Suprapubic skin (tissue), 4 donors: ENCODE measurements at regions not wholly inside any gene's neighbourhood (a gene's known extent, or its start where the extent isn't known, plus 50 kb on each side); places are given as distances from the start of the nearest gene placed in this dataset.

Experiments
- DNase-seq, 2 donors: peaks; one replicate each; pipeline ENCODE4 v3.0.0-alpha.2; 2019; ENCODE audit warnings: low spot score in 2 of 2
- H3K27ac ChIP-seq: fragments of 200-600 bp; sonication (generic); one replicate; pipeline ENCODE4 v1.5.1; 2019
- H3K27me3 ChIP-seq: fragments of 200-600 bp; sonication (generic); one replicate; pipeline ENCODE4 v1.5.1; 2019
- H3K36me3 ChIP-seq: fragments of 200-600 bp; sonication (generic); one replicate; pipeline ENCODE4 v1.5.1; 2019
- H3K4me1 ChIP-seq: fragments of 200-600 bp; sonication (generic); one replicate; pipeline ENCODE4 v1.5.1; 2019
- H3K4me3 ChIP-seq: fragments of 200-600 bp; sonication (generic); one replicate; pipeline ENCODE4 v1.5.1; 2019; ENCODE audit warnings: mild to moderate bottlenecking
- H3K9me3 ChIP-seq: fragments of 200-600 bp; sonication (generic); one replicate; pipeline ENCODE4 v1.5.1; 2019
- CTCF ChIP-seq, 2 donors: fragments of 200-600 bp in 1 of 2; fragments of 450-650 bp in 1 of 2; sonication (generic) in 1 of 2; IDR thresholded peaks; one replicate each; pipeline ENCODE4 v1.5.1; 2016 to 2019; ENCODE audit warnings: antibody characterized with exemption in 2 of 2, mild to moderate bottlenecking in 1 of 2, moderate library complexity in 1 of 2
- EP300 ChIP-seq: sonication (generic); formaldehyde crosslinking; IDR thresholded peaks from one replicate; pipeline ENCODE4 v1.6.1; 2017; ENCODE audit warnings: antibody characterized with exemption
- POLR2A ChIP-seq, 2 donors: fragments of 450-650 bp; IDR thresholded peaks; one replicate each; pipeline ENCODE4 v1.6.1; 2017; ENCODE audit warnings: antibody characterized with exemption in 2 of 2, mild to moderate bottlenecking in 2 of 2, moderate library complexity in 2 of 2
- POLR2AphosphoS5 ChIP-seq, 3 donors: sonication (generic); formaldehyde crosslinking; IDR thresholded peaks; one replicate each; pipeline ENCODE4 v1.6.1; 2017; ENCODE audit warnings: antibody characterized with exemption in 3 of 3
- WGBS: methylation state at CpG from one replicate; pipeline ENCODE4 v1.1.5; 2018; 5-methylcytosine and 5-hydroxymethylcytosine counted together

- H3K36me3 ChIP-seq, result no peaks in the 10 kb centered on the region
- H3K27ac ChIP-seq, result no peak overlapping the region
- no peaks in the 10 kb centered on the region for H3K27me3 ChIP-seq
- H3K9me3 ChIP-seq, result no peaks in the 10 kb centered on the region
- TF ChIP-seq POLR2AphosphoS5 (IDR thresholded peaks at IDR 0.05), result no peak
- no peak for TF ChIP-seq POLR2A (IDR thresholded peaks at IDR 0.05)
- TF ChIP-seq CTCF (IDR thresholded peaks at IDR 0.05), result no peak
- no peak for TF ChIP-seq EP300
- no peak overlapping the region for H3K4me3 ChIP-seq
- H3K4me1 ChIP-seq, result no peaks in the 10 kb centered on the region
- WGBS, result 91% methylated on average over 1 of the region's 1 CpG
- DNase-seq, result no peak
These were observed 52.5 kb upstream of the NEDD4L start for GRCh38 chr18:57991552-57991951.

GRCh38 chr18:57989536-57989935, 54.5 kb upstream of the NEDD4L start:
- DNase-seq, result no peak
- no peak overlapping the region for H3K27ac ChIP-seq
- H3K27me3 ChIP-seq, result no peaks in the 10 kb centered on the region
- TF ChIP-seq EP300, result no peak
- no peak for TF ChIP-seq POLR2AphosphoS5 (IDR thresholded peaks at IDR 0.05)
- TF ChIP-seq CTCF (IDR thresholded peaks at IDR 0.05), result no peak
- TF ChIP-seq POLR2A (IDR thresholded peaks at IDR 0.05), result no peak
- H3K9me3 ChIP-seq, result no peaks in the 10 kb centered on the region
- H3K4me3 ChIP-seq, result no peak overlapping the region
- WGBS, result 88% methylated on average over 8 of the region's 8 CpGs
- no peaks in the 10 kb centered on the region for H3K36me3 ChIP-seq
- no peaks in the 10 kb centered on the region for H3K4me1 ChIP-seq

- no peaks in the 10 kb centered on the region for H3K4me1 ChIP-seq
These were observed 59.4 kb upstream of the NEDD4L start for GRCh38 chr18:57984490-57985115.

GRCh38 chr18:57983965-57984364, 60.1 kb upstream of the NEDD4L start:
- TF ChIP-seq POLR2A (IDR thresholded peaks at IDR 0.05), result no peak
- TF ChIP-seq EP300, result no peak
- no peak for TF ChIP-seq POLR2AphosphoS5 (IDR thresholded peaks at IDR 0.05)
- TF ChIP-seq CTCF (IDR thresholded peaks at IDR 0.05), result no peak
- H3K4me1 ChIP-seq, result no peaks in the 10 kb centered on the region
- no peak overlapping the region for H3K4me3 ChIP-seq
- no peak overlapping the region for H3K27ac ChIP-seq
- no peaks in the 10 kb centered on the region for H3K36me3 ChIP-seq
- no peaks in the 10 kb centered on the region for H3K9me3 ChIP-seq
- no peaks in the 10 kb centered on the region for H3K27me3 ChIP-seq
- no peak for DNase-seq
- 93% methylated on average over 3 of the region's 3 CpGs for WGBS

More at GRCh38 chr18:57984490-57985115, 59.4 kb upstream of the NEDD4L start:
- Histone ChIP-seq H3K4me3 (no peak overlapping the region), H3K9me3 (no peaks in the 10 kb centered on the region), H3K27ac (no peak overlapping the region), H3K36me3 (no peaks in the 10 kb centered on the region), H3K27me3 (no peaks in the 10 kb centered on the region)
- TF ChIP-seq POLR2AphosphoS5 (IDR thresholded peaks at IDR 0.05) (no peak), POLR2A (IDR thresholded peaks at IDR 0.05) (no peak), EP300 (no peak), CTCF (IDR thresholded peaks at IDR 0.05) (no peak)
- no peak for DNase-seq
- 85% methylated on average over 5 of the region's 5 CpGs for WGBS

GRCh38 chr18:57983472-57983871, 60.6 kb upstream of the NEDD4L start:
- WGBS, result 61% methylated on average over 3 of the region's 3 CpGs
- no peak for DNase-seq
- Histone ChIP-seq H3K4me3 (no peak overlapping the region), H3K36me3 (no peaks in the 10 kb centered on the region), H3K9me3 (no peaks in the 10 kb centered on the region), H3K4me1 (no peaks in the 10 kb centered on the region), H3K27ac (no peak overlapping the region), H3K27me3 (no peaks in the 10 kb centered on the region)
- TF ChIP-seq CTCF (IDR thresholded peaks at IDR 0.05) (no peak), POLR2A (IDR thresholded peaks at IDR 0.05) (no peak), EP300 (no peak), POLR2AphosphoS5 (IDR thresholded peaks at IDR 0.05) (no peak)
